ENCODE measurements at regions not wholly inside any gene's neighbourhood (a gene's known extent, or its start where the extent isn't known, plus 50 kb on each side); places are given as distances from the start of the nearest gene placed in this dataset.

DNA sequence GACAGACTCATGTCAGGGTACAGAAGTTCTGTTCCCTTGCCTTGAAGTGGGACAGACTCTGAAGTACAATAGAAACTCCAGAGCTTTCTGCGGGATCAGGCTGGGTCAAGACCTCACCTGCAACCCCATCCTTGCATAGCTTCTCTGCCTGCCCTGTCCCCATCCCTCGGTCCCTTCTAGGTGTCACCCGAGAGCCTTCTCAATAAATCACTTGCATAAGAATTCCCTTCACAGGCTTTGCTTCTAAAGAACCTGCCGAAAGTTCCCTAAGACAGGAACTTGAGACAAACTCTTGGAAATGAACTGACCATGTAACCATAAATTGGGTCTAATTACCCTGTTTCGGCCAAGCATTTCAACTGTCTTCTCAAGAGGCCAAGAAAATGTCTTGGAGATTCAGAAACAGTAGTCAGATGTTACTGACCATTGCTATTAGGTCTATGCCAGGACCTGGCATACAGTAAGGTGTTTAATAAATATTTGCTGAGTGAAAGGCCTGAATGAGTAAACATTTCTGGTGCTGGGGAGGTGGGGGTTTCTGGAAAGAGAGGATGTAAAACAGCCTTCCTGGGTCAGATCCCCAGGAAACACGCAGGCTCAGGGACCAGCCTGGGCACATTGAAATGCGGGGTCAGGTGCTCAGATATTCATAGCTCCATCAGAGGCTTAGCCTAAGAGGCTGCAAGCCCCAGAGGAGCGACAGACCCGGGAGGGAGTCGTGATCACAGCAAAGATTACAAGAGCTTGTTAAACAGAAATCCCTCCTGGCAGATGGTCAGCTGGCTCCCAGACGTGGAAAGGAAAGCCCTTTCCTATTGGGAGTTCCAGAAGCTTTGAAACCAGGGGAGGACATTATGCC lies 226.2 kb upstream of the LHX5 start:
- no peak for DNase-seq (ENCODE audit: low spot score, unreplicated experiment)
- Mint-ChIP-seq H3K4me1 (ENCODE audit: low read depth) (peaks cover 5% of the 10 kb centered on the region), H3K27me3 (peaks cover 66% of the 10 kb centered on the region), H3K27ac (no peak overlapping the region), H3K4me3 (ENCODE audit: low read depth) (no peak overlapping the region), H3K36me3 (ENCODE audit: insufficient read depth) (no peaks in the 10 kb centered on the region), H3K9me3 (ENCODE audit: low read depth) (no peaks in the 10 kb centered on the region)
- TF ChIP-seq, protein P1, sequence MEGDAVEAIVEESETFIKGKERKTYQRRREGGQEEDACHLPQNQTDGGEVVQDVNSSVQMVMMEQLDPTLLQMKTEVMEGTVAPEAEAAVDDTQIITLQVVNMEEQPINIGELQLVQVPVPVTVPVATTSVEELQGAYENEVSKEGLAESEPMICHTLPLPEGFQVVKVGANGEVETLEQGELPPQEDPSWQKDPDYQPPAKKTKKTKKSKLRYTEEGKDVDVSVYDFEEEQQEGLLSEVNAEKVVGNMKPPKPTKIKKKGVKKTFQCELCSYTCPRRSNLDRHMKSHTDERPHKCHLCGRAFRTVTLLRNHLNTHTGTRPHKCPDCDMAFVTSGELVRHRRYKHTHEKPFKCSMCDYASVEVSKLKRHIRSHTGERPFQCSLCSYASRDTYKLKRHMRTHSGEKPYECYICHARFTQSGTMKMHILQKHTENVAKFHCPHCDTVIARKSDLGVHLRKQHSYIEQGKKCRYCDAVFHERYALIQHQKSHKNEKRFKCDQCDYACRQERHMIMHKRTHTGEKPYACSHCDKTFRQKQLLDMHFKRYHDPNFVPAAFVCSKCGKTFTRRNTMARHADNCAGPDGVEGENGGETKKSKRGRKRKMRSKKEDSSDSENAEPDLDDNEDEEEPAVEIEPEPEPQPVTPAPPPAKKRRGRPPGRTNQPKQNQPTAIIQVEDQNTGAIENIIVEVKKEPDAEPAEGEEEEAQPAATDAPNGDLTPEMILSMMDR (IDR thresholded peaks at IDR 0.05; ENCODE audit: unreplicated experiment): no peak

DNA sequence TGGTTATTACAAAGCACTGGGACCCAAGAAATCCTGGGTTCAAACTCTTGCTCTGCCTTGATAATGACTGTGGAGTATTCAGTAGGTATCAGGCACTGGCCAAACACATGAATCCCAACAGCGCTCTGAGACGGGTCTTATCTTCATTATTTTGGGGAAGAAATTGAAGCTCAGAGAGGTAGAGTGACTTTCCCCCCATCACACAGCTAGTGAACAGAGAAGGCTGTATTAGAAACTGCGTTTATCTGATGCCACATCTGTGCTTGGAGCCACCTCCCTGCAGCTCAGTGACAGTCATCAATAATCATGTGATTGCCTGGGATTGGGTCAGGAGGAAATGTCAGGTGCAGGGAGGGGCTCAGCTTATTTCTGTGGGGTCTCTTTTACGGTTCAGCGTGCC lies 225.4 kb upstream of the LHX5 start:
- Mint-ChIP-seq H3K4me3 (ENCODE audit: low read depth) (no peak overlapping the region), H3K4me1 (ENCODE audit: low read depth) (peaks cover 5% of the 10 kb centered on the region), H3K27ac (no peak overlapping the region), H3K9me3 (ENCODE audit: low read depth) (no peaks in the 10 kb centered on the region), H3K27me3 (peaks cover 65% of the 10 kb centered on the region), H3K36me3 (ENCODE audit: insufficient read depth) (no peaks in the 10 kb centered on the region)
- no peak for DNase-seq (ENCODE audit: low spot score, unreplicated experiment)
- TF ChIP-seq, protein P1 (IDR thresholded peaks at IDR 0.05; ENCODE audit: unreplicated experiment): no peak

DNA sequence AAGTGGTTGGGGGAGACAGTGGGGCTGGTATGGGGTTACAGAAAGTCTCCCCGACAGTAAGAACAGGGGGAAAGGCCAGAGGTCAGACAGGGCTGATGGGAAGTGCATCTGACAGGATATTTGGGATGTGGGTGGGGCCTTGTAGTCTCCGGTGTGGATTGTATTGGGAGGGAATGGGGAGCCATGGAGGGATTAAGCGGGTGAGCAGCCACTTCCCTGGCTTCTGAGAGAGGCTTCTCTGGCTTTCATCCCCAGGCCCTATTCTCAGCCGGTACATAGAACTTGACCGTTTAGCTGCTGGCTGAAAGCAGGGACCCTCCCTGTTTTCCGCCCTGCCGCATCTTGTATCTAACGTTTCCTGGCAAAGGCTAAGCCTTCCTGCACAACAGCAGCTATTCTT lies 222.0 kb upstream of the LHX5 start:
- no peak for DNase-seq (ENCODE audit: low spot score, unreplicated experiment)
- H3K27me3 Mint-ChIP-seq: peaks cover 78% of the 10 kb centered on the region
- H3K9me3 Mint-ChIP-seq (ENCODE audit: low read depth): no peaks in the 10 kb centered on the region
- TF ChIP-seq, protein P1 (IDR thresholded peaks at IDR 0.05; ENCODE audit: unreplicated experiment): no peak
- no peak overlapping the region for H3K4me3 Mint-ChIP-seq (ENCODE audit: low read depth)
- H3K27ac Mint-ChIP-seq: no peak overlapping the region
- no peaks in the 10 kb centered on the region for H3K36me3 Mint-ChIP-seq (ENCODE audit: insufficient read depth)
- peaks cover 5% of the 10 kb centered on the region for H3K4me1 Mint-ChIP-seq (ENCODE audit: low read depth)

DNA sequence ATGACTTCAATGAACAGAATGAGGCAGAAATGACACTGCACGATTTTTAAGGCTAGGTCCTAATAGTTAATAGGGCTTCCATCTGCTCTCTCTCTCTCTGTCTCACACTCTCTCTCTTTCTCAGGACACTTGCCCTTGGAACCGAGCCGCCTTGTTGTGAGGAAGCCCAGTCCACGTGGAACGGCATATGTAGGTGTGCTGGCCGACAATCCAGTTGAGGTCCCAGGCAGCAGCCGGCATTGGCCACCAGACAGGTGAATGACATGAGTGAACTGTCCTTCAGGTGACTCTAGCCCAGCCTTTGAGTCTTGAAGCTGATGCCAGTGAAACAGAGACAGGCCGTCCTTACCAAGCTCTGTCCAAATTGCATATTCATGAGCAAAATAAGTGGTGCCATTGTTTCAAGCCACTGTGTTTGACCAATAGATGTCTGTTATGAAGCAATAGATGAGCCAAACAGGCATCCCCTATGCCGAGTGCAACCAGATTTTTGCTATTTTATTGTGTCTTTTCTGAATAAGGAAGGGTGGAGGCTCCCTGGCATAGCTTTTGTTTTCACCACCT lies 217.5 kb upstream of the LHX5 start:
- H3K9me3 Mint-ChIP-seq (ENCODE audit: low read depth): no peaks in the 10 kb centered on the region
- peaks cover 55% of the 10 kb centered on the region for H3K27me3 Mint-ChIP-seq
- DNase-seq (ENCODE audit: low spot score, unreplicated experiment): no peak
- no peaks in the 10 kb centered on the region for H3K36me3 Mint-ChIP-seq (ENCODE audit: insufficient read depth)
- peaks cover 3% of the 10 kb centered on the region for H3K4me1 Mint-ChIP-seq (ENCODE audit: low read depth)
- TF ChIP-seq, protein P1 (IDR thresholded peaks at IDR 0.05; ENCODE audit: unreplicated experiment): no peak
- H3K27ac Mint-ChIP-seq: no peak overlapping the region
- no peak overlapping the region for H3K4me3 Mint-ChIP-seq (ENCODE audit: low read depth)

DNA sequence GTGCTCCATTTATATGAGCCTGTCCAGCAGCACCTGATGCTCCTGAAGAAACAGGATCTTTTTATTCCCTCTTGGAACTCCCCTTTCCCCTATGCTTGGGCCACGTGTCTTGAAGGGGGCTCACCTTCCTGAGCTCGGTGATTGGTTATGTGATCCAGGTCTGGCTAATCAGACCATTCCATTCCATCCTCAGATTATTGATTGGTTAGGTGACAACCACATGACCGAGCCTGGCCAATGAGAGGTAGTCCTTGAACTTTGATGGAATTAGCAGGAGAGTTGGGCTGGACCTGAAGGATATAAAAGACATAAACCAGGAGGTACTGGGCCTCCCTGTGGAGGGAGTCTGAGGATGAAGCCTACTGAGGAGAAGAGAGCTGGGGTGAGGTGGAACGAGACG lies 216.6 kb upstream of the LHX5 start:
- Mint-ChIP-seq H3K27me3 (peaks cover 54% of the 10 kb centered on the region), H3K9me3 (ENCODE audit: low read depth) (no peaks in the 10 kb centered on the region), H3K4me1 (ENCODE audit: low read depth) (peaks cover 3% of the 10 kb centered on the region), H3K27ac (no peak overlapping the region), H3K4me3 (ENCODE audit: low read depth) (no peak overlapping the region), H3K36me3 (ENCODE audit: insufficient read depth) (no peaks in the 10 kb centered on the region)
- TF ChIP-seq, protein P1 (IDR thresholded peaks at IDR 0.05; ENCODE audit: unreplicated experiment): no peak
- no peak for DNase-seq (ENCODE audit: low spot score, unreplicated experiment)
